RWPE1 (cell line): ENCODE measurements at regions not wholly inside any gene's neighbourhood (a gene's known extent, or its start where the extent isn't known, plus 50 kb on each side); places are given as distances from the start of the nearest gene placed in this dataset.

Experiments used
- CTCF ChIA-PET: fragments of 350-600 bp; sonication (Branson Sonifier 250); formaldehyde crosslinking; extraction: SDS; loops from one replicate; lab custom pipeline; 2021; lab: Yijun Ruan, JAX
- POLR2A ChIA-PET: fragments of 400-600 bp; formaldehyde crosslinking; extraction: SDS; loops from one replicate; lab custom pipeline; 2020; ENCODE audit warnings: antibody characterized with exemption; ENCODE audit not compliant: low non-redundant PET; lab: Yijun Ruan, JAX
- DNase-seq: peaks from one replicate; pipeline ENCODE4 v3.0.0; 2012; ENCODE audit warnings: low spot score
- H3K27ac ChIP-seq: fragments of 450-650 bp; 2 replicates; pipeline ENCODE4 v1.5.1; 2017
- TF ChIP-seq, protein P1 (sequence below): fragments of 450-650 bp; conservative IDR thresholded peaks from 2 replicates; pipeline ENCODE4 v1.5.1; 2017; ENCODE audit warnings: low read depth, mild to moderate bottlenecking

DNA sequence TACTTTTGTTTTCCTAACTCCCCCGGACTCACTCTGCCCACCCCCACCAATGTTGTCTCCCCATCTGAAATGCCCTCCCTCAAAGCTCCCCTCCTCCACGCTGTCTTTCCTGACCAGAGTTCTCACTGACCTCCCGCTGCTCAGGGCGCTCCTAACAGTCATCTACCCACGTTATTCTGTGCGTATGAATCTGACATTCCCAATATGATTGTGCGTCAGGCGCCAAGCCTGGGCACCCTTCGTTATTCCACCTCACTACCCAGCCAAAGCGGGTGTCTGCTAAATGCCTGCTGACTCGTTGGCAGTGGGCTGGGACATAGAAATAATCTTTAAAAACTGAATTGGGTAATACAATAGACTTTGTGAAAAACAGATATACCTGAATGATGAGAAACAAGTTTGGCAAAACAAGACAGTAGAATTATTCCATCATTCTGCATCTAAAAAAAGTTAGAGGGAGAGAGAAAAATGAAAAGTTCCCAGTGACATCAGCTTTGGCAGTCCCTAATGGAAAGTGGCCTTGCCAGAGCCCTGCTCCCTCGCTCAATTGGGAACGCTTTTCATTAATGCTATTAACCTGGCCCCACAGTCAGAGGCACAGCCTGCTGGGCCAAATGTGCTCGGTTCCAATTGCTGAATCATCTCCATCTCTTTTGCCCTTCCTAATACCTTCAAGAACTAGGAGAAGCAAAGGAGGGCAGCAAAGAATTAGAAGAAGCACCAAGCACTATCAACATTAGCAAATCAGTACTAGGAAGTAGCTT lies 74.0 kb upstream of the PLXNC1 start:
- ChIA-PET CTCF (interaction anchor here (0.6 to 2.2 kb wide), 10 partner anchors 27 to 1265 kb away, joined by 3 to 10 read pairs (median 3); partner anchors contain the start of gene SOCS2), POLR2A (no interaction called here)
- DNase-seq, result no peak
- TF ChIP-seq, protein P1, sequence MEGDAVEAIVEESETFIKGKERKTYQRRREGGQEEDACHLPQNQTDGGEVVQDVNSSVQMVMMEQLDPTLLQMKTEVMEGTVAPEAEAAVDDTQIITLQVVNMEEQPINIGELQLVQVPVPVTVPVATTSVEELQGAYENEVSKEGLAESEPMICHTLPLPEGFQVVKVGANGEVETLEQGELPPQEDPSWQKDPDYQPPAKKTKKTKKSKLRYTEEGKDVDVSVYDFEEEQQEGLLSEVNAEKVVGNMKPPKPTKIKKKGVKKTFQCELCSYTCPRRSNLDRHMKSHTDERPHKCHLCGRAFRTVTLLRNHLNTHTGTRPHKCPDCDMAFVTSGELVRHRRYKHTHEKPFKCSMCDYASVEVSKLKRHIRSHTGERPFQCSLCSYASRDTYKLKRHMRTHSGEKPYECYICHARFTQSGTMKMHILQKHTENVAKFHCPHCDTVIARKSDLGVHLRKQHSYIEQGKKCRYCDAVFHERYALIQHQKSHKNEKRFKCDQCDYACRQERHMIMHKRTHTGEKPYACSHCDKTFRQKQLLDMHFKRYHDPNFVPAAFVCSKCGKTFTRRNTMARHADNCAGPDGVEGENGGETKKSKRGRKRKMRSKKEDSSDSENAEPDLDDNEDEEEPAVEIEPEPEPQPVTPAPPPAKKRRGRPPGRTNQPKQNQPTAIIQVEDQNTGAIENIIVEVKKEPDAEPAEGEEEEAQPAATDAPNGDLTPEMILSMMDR, result no peak
- no peak overlapping the region for H3K27ac ChIP-seq

DNA sequence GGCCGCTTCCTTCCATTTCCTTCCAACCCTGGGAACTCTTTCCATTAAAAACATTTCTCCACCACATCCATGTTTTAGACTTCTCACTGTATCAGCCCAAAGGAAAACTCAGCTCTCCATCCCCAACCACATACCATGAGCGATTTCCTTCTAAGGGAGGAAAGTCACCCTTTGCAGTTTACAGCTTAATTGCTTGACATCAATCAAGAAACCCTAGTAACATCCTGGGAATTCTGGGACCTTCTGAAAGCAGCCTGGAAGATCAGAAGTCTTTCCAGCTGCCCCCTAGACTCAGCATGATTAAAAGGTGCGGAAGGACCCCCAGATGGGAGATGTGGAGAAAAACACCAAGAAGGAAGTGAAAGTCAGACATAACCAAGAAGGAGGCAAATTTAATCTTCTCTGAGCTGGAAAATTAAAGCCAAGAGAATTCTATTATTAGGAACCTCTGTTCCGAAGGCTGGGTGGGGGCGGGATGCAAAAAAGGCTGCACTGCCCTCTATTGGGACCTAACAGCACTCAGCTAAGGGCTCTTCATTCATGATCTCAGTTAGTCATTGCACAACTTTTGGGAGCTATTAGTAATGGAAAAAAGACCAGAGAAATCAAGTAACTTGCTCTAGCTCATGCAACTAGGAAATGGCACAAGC lies 73.3 kb upstream of the PLXNC1 start:
- DNase-seq, result peak; percentile 73
- CTCF ChIA-PET, result interaction anchor here (0.5 to 2.2 kb wide), 10 partner anchors 26 to 1264 kb away, joined by 3 to 10 read pairs (median 3); partner anchors contain the start of gene SOCS2
- no peak overlapping the region for H3K27ac ChIP-seq
- POLR2A ChIA-PET, result no interaction called here
- TF ChIP-seq, protein P1, result peak; percentile 28; the same call in 1 of the 2 replicates

DNA sequence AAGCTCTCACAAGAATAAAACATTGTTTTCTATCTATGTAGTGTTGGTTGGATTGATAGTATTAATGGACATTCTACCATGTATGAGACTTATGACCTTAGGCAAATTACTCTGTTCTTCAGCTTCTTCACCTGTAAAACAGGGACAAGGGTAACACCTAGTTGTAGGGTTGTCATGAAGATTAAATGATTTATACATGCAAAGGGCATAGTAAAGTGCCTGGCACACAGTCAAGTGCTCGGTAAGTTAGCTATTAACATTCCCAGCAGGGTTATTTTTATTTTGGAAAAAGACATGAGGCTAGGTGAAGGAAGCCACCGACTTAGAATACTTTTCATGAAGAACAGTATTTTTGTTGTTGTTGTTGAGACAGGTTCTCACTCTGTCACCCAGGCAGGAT lies 71.2 kb upstream of the PLXNC1 start:
- TF ChIP-seq, protein P1, result no peak
- no peak overlapping the region for H3K27ac ChIP-seq
- DNase-seq, result no peak
- CTCF ChIA-PET, result interaction anchor here (1.0 kb wide), 1 partner anchor 25 kb away, joined by 3 read pairs; no protein-coding TSS in a partner anchor
- POLR2A ChIA-PET, result no interaction called here

- ChIA-PET POLR2A (no interaction called here), CTCF (interaction anchor here (1.0 kb wide), 1 partner anchor 24 kb away, joined by 3 read pairs; no protein-coding TSS in a partner anchor)
- no peak for DNase-seq
- TF ChIP-seq, protein P1, result no peak
- H3K27ac ChIP-seq, result no peak overlapping the region
These were observed 70.1 kb upstream of the PLXNC1 start for GRCh38 chr12:94078138-94078723.

GRCh38 chr12:94078736-94079509 lies 69.5 kb upstream of the PLXNC1 start:
- H3K27ac ChIP-seq, result no peak overlapping the region
- no peak for DNase-seq
- CTCF ChIA-PET, result no interaction called here
- POLR2A ChIA-PET, result no interaction called here
- TF ChIP-seq, protein P1, result no peak
